ENCODE measurements at regions not wholly inside any gene's neighbourhood (a gene's known extent, or its start where the extent isn't known, plus 50 kb on each side); places are given as distances from the start of the nearest gene placed in this dataset.

DNA sequence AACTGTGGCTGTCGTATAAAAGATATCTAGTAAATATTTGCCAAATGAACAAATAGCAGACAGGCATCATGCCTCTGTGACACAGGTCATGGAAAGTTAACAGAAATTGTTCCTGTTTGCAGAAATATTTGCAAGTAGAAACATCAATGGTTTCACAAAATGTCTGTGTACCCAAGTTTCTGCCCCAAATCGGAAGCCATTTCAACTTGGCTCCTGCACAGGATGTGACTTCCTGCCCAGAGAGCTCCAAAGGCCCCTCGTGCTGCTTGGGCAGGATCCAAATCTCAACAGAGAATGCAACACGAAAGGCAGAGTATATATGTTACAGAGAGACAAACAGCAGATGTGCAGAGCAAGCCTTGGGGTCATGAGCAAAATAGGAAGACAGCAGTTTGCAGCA, 95.5 kb upstream of the SERP2 start:
- Histone ChIP-seq H3K36me3 (replicated peaks in 1 of 2; ENCODE audit: control insufficient read depth in 1 of 2, insufficient read depth in 2 of 2, low read length in 2 of 2) (no peaks in the 10 kb centered on the region), H2AFZ (ENCODE audit: low read length) (no peak overlapping the region), H4K20me1 (ENCODE audit: insufficient read depth, low read length) (no peaks in the 10 kb centered on the region), H3K9me3 (ENCODE audit: low read length) (no peaks in the 10 kb centered on the region), H3K27ac (ENCODE audit: extremely low read length, insufficient read depth, low read length) (no peak overlapping the region), H3K79me2 (ENCODE audit: insufficient read depth, low read length) (no peaks in the 10 kb centered on the region), H3K4me3 (replicated peaks in 1 of 3; ENCODE audit: insufficient read depth in 1 of 3, low read depth in 2 of 3, low read length in 3 of 3) (no peak overlapping the region), H3K27me3 (ENCODE audit: control insufficient read depth in 1 of 2, insufficient read depth in 2 of 2, low read length in 2 of 2) (no peaks in the 10 kb centered on the region), H3K4me1 (ENCODE audit: insufficient read depth, low read length) (peaks cover 40% of the 10 kb centered on the region), H3K9ac (ENCODE audit: insufficient read depth, low read depth, low read length) (no peak overlapping the region), H3K4me2 (ENCODE audit: low read depth, low read length) (no peak overlapping the region)
- in situ Hi-C loops (cut with HindIII; ENCODE audit: extremely low pct_ligation_motif_present, low pct_unique_long_range_greater_than_20kb) (no loop called here), intact Hi-C loops (cut with micrococcal nuclease; ENCODE audit: unreplicated experiment) (no loop called here)
- DNase-seq (ENCODE audit: low spot score), result no peak
- no TSS peak for BruUV-seq (replicated peaks)
- POLR2A ChIA-PET, result no interaction called here
- CTCF ChIA-PET (ENCODE audit: low intra/inter-chr PET ratio, low total read pairs), result no interaction called here
- FAIRE-seq, result no peak
- no peak for ATAC-seq
- WGBS (ENCODE audit: low lambda C conversion rate), result 0% methylated on average over 4 of the region's 4 CpGs
- no peak for TF ChIP-seq ZNF282 (IDR thresholded peaks at IDR 0.05; ENCODE audit: partially characterized antibody)
- TF ChIP-seq, protein P1, sequence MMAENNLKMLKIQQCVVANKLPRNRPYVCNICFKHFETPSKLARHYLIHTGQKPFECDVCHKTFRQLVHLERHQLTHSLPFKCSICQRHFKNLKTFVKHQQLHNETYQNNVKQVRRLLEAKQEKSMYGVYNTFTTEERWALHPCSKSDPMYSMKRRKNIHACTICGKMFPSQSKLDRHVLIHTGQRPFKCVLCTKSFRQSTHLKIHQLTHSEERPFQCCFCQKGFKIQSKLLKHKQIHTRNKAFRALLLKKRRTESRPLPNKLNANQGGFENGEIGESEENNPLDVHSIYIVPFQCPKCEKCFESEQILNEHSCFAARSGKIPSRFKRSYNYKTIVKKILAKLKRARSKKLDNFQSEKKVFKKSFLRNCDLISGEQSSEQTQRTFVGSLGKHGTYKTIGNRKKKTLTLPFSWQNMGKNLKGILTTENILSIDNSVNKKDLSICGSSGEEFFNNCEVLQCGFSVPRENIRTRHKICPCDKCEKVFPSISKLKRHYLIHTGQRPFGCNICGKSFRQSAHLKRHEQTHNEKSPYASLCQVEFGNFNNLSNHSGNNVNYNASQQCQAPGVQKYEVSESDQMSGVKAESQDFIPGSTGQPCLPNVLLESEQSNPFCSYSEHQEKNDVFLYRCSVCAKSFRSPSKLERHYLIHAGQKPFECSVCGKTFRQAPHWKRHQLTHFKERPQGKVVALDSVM (CRISPR knock-in tag; IDR thresholded peaks at IDR 0.05), result no peak
- TF ChIP-seq EEA1 (CRISPR knock-in tag; IDR thresholded peaks at IDR 0.05; ENCODE audit: borderline replicate concordance), result no peak

- intact Hi-C loops (cut with micrococcal nuclease; ENCODE audit: unreplicated experiment) (no loop called here), in situ Hi-C loops (cut with HindIII; ENCODE audit: extremely low pct_ligation_motif_present, low pct_unique_long_range_greater_than_20kb) (no loop called here)
- Histone ChIP-seq H3K4me3 (replicated peaks in 1 of 3; ENCODE audit: insufficient read depth in 1 of 3, low read depth in 2 of 3, low read length in 3 of 3) (no peak overlapping the region), H3K9me3 (ENCODE audit: low read length) (no peaks in the 10 kb centered on the region), H3K27ac (ENCODE audit: extremely low read length, insufficient read depth, low read length) (no peak overlapping the region), H2AFZ (ENCODE audit: low read length) (no peak overlapping the region), H3K79me2 (ENCODE audit: insufficient read depth, low read length) (no peaks in the 10 kb centered on the region), H3K36me3 (replicated peaks in 1 of 2; ENCODE audit: control insufficient read depth in 1 of 2, insufficient read depth in 2 of 2, low read length in 2 of 2) (no peaks in the 10 kb centered on the region), H3K27me3 (ENCODE audit: control insufficient read depth in 1 of 2, insufficient read depth in 2 of 2, low read length in 2 of 2) (no peaks in the 10 kb centered on the region), H4K20me1 (ENCODE audit: insufficient read depth, low read length) (no peaks in the 10 kb centered on the region), H3K9ac (ENCODE audit: insufficient read depth, low read depth, low read length) (no peak overlapping the region), H3K4me2 (ENCODE audit: low read depth, low read length) (no peak overlapping the region), H3K4me1 (ENCODE audit: insufficient read depth, low read length) (peaks cover 31% of the 10 kb centered on the region)
- ChIA-PET CTCF (ENCODE audit: low intra/inter-chr PET ratio, low total read pairs) (no interaction called here), POLR2A (no interaction called here)
- TF ChIP-seq ZFP36 (IDR thresholded peaks at IDR 0.05; ENCODE audit: borderline replicate concordance, low read depth, low read length, partially characterized antibody) (no peak), ZBTB33 (CRISPR knock-in tag; IDR thresholded peaks at IDR 0.05) (peak; percentile 25; the same call in 1 of the 2 replicates)
- WGBS (ENCODE audit: low lambda C conversion rate), result 72% methylated on average over 4 of the region's 5 CpGs
- BruUV-seq (replicated peaks), result no TSS peak
- ATAC-seq (no peak), DNase-seq (ENCODE audit: low spot score) (peak; percentile 15), FAIRE-seq (no peak)
Observed at GRCh38 chr13:44280456-44280855, 93.2 kb upstream of the SERP2 start.
